ENCODE measurements at regions not wholly inside any gene's neighbourhood (a gene's known extent, or its start where the extent isn't known, plus 50 kb on each side); places are given as distances from the start of the nearest gene placed in this dataset.

DNA sequence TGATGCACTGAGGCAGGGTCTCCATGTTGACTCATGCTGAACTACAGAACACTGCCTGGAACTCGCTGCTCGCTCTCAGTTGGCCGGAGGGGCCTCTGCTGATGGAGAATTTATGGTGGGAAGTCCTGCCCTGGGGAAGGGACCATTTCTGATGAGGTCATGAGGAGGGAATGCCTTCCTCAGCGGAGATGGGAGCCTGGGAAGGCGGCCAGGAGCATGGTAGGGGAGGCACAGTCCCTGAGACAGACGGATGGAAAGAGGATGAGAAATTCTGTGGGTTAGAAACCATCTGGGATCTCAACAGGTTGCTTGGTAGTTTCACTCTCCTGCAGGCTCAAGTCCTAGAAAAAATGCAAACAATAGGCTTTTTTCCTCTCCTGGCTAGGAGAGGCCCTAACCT lies 56.8 kb upstream of the TPM1 start:
- TF ChIP-seq, protein P1, sequence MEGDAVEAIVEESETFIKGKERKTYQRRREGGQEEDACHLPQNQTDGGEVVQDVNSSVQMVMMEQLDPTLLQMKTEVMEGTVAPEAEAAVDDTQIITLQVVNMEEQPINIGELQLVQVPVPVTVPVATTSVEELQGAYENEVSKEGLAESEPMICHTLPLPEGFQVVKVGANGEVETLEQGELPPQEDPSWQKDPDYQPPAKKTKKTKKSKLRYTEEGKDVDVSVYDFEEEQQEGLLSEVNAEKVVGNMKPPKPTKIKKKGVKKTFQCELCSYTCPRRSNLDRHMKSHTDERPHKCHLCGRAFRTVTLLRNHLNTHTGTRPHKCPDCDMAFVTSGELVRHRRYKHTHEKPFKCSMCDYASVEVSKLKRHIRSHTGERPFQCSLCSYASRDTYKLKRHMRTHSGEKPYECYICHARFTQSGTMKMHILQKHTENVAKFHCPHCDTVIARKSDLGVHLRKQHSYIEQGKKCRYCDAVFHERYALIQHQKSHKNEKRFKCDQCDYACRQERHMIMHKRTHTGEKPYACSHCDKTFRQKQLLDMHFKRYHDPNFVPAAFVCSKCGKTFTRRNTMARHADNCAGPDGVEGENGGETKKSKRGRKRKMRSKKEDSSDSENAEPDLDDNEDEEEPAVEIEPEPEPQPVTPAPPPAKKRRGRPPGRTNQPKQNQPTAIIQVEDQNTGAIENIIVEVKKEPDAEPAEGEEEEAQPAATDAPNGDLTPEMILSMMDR (conservative IDR thresholded peaks at IDR 0.05; ENCODE audit: low read length) = no peak
- DNase-seq (ENCODE audit: low read depth) = peak; percentile 80
- H3K4me3 ChIP-seq (ENCODE audit: low read length) = no peak overlapping the region

DNA sequence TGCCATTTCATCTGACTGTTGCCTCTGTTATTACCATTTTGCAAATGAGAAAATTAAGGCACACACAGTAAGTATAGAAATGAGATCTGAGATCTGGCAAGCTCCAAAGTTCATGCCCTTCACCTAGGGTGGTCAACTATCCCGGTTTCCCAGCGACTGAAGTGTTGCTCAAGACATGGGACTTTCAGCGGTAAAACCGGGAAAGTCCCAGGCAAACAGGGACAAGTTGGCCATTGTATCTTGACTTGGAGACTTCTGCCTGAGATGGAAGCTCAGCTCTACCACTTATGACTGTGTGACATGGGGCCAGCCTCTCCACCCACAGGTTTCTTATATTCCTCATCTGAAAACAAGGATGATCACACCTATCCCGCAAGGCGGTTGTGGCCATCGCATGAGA lies 55.6 kb upstream of the TPM1 start:
- no peak for DNase-seq (ENCODE audit: low read depth)
- H3K4me3 ChIP-seq (ENCODE audit: low read length) = no peak overlapping the region
- TF ChIP-seq, protein P1 (conservative IDR thresholded peaks at IDR 0.05; ENCODE audit: low read length) = no peak

DNA sequence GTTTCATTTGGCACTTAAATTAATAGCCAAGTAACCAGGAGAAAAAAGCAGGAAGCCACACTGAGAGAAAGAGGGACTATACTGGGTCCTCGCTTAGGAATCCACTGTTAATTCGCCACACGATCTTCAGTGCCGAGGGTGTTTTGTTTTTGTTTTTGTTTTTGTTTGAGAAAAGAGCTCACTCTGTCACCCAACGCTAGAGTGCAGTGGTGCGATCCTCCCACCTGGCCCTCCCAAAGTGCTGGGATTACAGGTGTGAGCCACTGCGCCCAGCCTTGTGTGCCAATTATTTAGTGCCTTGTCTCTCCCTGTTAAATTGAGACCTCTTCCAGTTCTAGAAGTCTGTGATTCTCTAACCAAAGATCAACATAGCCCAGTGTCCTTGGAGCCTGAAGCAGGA lies 53.8 kb upstream of the TPM1 start:
- TF ChIP-seq, protein P1 (conservative IDR thresholded peaks at IDR 0.05; ENCODE audit: low read length) = no peak
- no peak overlapping the region for H3K4me3 ChIP-seq (ENCODE audit: low read length)
- no peak for DNase-seq (ENCODE audit: low read depth)

DNA sequence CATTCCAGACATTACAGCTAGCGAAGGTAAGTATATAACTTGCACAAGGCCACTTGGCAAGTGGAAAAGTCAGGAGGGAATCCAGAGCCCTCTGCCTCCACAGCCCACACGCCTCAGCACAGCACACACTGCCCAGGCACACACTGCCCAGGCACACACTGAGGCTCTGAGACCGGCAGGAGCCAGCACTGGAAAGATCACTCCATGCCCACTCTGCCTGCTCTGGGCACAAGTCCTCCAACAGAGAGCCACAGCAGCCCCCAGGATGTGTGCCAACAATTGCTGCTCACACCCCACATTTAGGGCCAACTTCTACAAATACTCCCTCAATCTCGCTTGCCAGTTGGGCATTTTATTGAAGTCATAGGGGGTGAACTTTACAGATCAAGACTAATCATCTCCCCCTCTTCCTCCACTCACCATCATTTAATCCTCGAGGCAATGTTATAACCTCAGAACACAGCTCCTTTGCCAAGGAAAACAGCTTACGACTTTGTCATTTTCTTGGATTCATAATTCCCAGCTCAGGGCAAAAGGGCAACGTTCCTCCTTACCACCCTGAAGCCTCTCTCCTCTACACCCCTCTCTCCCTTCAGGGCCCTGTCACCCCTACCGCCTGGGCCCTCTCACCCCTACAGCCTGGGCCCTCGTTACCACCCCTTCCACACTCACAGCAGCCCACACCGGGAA lies 53.0 kb upstream of the TPM1 start:
- TF ChIP-seq, protein P1 (conservative IDR thresholded peaks at IDR 0.05; ENCODE audit: low read length) = no peak

DNA sequence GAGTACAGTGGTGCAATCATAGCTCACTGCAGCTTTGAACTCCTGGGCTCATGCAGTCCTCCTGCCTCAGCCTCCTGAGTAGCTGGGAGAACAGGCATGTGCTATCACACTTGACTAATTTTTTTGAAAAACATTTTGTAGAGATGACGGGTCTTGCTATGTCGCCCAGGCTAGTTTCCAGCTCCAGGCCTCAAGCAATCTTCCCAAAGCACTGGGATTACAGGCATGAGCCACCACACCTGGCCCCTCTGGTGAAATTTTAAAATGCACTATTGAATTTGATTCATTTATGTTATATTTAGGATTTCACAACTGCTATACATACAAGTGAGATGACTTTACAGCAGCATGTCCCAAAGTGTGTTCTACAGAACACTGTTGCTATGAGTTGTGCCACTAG lies 50.8 kb upstream of the TPM1 start:
- no peak for DNase-seq (ENCODE audit: low read depth)

More for the DNA sequence above, 53.0 kb upstream of the TPM1 start:
- H3K4me3 ChIP-seq (ENCODE audit: low read length) = no peak overlapping the region
- DNase-seq (ENCODE audit: low read depth) = no peak

DNA sequence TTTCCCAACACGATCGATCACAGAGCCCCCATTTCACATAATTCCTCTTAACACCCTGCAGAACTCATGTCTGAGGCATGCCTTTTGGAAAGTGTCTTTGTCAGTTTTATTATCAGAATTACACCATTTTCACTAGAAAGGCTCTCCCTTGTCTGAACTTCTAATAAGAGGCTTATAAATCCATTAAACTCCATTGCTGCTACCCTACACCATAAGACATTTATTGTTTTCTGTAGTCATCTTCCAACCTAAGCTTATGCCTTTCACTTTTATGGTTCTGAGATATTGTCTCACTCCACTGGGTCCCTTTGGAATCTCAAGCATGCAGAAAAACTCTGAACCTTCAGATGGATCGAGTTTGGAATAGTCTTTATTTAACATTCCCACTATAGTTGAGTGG lies 50.2 kb upstream of the TPM1 start:
- no peak overlapping the region for H3K4me3 ChIP-seq (ENCODE audit: low read length)
- DNase-seq (ENCODE audit: low read depth) = no peak
- TF ChIP-seq, protein P1 (conservative IDR thresholded peaks at IDR 0.05; ENCODE audit: low read length) = no peak

More for the DNA sequence above, 50.8 kb upstream of the TPM1 start:
- TF ChIP-seq, protein P1 (conservative IDR thresholded peaks at IDR 0.05; ENCODE audit: low read length) = no peak
- no peak overlapping the region for H3K4me3 ChIP-seq (ENCODE audit: low read length)
